HK-2 (cell line): ENCODE measurements at regions not wholly inside any gene's neighbourhood (a gene's known extent, or its start where the extent isn't known, plus 50 kb on each side); places are given as distances from the start of the nearest gene placed in this dataset.

Experiments
- DNase-seq: peaks from one replicate; pipeline ENCODE4 v3.0.0-alpha.2; 2018; ENCODE audit not compliant: unreplicated experiment

DNA sequence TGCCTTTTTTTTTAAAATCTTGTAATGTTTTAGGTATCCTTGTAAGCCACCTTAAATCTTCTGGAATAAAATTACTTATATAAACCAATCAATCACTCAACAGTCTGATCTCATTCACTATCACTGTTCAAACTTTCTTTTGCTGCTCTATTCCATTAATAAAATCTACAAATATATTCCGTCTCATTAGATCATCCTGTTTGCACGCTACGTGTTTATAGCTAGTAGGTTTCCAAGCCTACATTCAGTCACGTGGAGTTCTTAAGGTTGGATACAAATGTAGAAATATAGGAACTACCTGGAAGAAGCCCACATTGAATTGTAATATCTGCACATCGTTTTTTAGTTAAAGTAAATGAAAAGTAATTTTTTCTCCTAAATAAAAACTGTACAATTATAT, 274.8 kb upstream of the CNTN4 start:
- DNase-seq: no peak

DNA sequence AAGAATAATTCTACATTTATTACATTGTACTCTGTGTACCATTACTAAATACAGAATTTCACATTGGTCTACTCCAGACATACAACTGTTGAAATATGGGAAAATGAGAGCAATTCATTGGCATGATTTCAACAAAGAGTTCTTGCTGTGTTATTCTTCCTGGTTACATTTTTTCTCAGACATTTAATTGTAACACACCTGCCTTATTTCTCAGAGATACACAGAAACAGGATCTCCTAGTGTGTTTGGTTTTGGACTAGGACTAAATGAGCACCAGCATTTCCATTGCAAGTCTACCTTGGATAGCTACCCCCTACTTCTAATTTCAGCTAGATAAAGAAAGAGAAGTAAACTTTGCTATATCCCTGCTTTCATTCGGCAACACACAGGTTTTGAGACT, 274.3 kb upstream of the CNTN4 start:
- no peak for DNase-seq

DNA sequence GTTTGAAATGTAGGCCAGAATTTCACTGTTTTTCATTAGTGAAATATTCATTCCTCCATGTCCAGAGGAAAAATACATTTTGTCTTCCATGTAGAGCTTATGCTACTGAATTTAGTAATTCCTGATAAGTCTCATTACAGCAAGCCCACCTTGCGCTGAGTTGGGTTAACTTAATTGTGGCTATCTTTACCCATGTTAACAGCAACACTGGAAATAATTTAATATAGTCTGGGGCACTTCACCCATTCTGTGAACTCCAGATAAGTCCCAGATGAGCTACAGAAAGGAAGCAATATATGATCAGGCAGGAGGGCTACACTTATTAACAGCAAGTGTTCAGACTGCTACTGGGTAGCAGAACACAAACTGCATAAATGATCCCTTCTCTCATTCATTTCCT, 270.1 kb upstream of the CNTN4 start:
- DNase-seq: no peak

DNA sequence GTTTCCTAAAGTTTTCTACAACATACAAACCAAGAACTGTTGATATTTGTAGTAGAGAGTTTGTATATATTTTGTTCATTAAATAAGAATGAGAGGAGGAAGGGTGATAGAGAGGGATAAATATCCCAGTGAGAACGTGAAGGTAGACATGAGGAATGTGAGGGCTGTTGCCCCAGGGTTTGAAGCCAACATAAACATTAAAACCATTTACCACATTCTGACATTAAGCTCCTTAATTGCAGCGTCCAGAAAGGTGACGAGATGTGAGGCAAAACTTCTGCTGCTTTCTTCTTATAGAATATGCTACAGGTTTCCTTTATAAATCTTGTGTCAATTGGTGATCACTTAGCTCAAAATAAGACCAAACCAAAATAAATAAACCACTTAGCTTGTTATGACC, 267.8 kb upstream of the CNTN4 start:
- no peak for DNase-seq

DNA sequence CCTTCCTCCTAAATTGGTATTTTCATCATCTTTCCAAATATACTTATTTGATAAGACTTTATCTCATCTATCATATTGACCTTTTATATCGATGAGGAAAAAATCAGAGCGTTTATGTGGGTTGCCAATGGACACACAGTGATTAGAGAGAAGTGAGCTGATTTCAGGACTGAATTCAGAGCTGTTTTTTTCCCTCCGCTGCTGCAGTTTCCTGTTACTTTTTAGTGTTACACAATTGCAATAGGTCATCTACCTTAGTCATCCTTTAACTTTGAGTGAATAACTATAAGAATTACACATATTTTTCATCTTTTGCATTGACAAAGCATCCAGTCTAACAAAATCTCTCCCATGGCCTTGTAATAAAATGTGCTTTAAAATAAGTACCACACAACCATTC, 266.3 kb upstream of the CNTN4 start:
- no peak for DNase-seq

DNA sequence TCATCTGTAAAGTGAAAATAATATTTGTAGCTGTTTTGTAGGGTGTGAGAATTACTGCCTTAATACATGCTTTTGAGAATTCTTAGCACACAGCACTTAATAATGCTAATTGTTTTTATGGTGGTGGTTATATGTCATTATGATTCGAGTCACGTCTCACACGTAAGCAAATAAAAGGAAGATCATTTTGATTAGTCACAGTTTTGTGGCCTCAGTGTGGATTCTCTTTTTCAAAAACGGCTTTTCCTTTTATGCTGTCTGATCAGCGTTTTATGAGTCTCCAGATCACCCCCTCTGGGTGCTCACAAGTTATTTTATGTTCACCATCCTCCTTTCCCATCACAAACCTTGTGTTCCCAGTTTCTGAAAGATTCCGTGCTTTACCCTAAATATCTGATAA, 255.6 kb upstream of the CNTN4 start:
- DNase-seq: no peak

DNA sequence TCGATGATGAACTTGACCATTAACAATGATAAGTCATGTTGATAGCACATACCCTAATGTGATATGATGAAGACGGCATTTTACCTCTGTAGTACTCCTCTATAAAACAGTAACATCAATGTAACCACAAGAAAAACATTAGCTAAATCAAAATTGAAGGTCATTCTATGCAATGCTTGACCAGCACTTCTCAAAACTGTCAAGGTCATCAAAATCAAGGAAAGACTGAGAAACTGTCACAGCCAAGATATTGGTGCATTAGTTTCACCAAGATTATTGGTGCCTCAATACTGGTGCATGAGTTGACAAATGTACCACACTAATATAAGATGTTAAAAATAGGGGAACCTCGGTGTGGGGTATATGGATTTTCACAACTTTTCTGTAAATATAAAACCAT, 251.1 kb upstream of the CNTN4 start:
- DNase-seq: no peak

DNA sequence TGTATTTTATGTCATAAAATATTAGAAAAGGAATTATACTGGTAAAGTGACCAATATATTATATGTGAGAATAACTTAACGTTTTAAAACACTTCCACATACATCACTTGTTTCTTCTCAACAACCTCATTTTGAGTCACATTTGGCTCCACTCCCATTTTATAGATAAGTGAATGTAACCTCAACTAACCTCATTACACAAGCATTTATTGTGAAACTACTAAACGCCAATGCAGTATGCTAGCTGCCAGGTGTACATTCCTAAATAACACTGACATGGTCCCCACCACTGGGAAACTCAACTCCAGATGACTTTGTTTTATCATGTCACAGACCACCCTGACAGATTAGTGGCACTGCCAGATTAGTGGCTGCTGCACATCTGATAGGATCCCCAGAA, 249.7 kb upstream of the CNTN4 start:
- DNase-seq: no peak

DNA sequence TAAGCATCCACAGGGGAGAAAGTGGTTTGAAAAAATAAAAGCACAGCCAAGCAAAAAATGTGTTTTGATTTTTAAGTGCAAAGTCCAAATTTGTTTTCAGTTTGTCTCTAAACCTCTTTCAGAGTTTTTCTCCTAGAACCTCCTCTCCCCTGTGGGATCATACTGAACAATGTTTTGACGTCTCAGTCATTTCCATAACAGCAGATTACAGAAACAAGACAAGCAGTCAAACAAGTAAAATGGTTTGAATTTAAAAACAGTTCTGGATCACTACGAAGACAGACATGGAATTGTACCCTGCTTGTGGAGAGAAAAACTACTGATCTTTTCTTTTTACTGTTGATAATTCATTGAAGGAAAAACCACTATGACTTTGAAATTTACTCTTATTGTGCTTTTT, 245.7 kb upstream of the CNTN4 start:
- DNase-seq: no peak

DNA sequence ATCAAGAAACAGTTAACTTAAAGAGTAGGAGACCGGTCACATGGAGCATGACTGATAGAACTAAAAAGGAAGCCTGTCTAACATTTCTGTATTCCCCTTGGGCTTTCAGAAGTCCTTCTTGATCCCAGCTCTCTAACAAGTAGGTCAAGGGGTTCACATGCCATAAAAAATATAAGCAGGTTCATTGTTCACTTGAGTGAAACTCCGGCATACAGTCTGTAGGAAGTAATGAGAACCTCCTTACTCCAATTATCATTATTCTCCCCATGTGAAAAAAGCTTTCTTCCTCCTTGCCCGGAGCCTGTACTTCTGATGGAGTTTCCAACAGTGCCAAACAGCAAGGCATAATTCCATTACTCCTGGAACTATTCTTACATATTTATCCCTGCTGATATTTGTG, 242.8 kb upstream of the CNTN4 start:
- no peak for DNase-seq

DNA sequence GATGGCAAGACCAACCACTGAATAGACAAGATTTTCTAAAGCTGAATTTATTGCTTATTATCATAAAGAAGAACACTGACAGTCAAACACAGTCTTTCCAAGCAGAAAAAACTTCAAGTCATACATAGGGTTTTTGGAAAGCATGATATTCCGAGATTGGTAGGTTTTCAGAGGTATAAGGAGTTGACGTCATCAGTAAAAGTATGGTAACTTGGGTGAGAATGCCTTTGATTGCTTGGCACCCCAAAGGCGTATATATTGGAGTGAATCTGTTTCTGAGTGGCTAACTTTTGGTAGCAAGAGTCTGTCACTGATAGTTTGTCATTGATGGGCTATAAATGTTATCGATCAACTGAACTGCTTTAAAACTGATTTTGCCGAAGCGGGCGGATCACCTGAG, 227.9 kb upstream of the CNTN4 start:
- DNase-seq: no peak

DNA sequence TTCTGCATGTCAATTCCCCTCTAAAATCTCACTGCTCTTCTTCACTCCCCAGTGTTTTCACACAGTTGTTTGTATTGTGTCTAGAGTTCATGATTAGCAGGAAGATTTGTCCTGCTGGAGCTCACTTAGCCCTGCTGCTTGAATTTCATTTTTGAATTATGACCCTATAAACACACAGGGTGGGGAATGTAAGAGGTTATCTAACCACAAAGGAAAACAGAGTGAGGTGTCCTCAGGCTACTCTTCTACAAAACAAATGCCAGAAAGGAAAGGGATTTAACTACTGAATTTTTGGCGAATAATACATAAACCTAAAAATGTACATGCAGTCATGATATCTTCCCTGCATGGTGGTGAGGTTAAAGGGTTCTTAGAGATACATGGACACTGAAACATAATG, 215.1 kb upstream of the CNTN4 start:
- DNase-seq: no peak

DNA sequence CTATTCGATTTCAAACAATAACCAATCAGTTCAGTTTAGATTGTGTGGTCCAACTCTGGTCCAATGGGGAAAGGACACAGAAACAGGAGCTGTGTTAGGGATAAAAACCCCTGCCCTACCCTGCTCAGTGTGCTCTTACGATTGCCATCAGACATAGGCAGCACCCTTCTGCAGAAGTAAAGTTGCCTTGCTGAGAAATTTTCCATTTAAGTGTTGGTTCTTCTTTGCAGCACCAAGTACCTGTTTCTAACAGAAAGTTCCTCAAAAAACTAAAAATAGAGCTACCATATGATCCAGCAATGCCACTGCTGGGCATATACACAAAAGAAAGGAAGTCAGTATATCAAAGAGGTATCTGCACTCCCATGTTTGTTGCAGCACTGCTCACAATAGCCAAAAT, 206.2 kb upstream of the CNTN4 start:
- DNase-seq: no peak

DNA sequence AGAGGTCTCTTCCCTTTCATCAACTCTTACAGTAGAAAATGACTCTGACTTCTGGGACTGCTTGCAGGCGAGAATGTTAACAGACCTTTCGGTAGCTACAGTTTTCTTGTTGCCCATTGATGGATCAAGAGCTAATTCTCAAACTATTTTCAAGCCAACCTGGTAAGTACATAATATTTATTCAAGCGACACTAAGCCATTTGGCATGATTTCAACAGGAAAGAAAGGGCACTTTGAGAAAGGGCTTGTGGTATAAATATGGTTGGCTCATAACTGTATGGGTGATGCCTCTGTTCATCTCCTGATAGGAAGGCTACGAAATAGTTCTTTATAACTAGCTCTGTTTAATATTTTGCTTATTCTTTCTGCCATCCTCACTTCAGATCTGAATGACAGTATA, 196.2 kb upstream of the CNTN4 start:
- no peak for DNase-seq

DNA sequence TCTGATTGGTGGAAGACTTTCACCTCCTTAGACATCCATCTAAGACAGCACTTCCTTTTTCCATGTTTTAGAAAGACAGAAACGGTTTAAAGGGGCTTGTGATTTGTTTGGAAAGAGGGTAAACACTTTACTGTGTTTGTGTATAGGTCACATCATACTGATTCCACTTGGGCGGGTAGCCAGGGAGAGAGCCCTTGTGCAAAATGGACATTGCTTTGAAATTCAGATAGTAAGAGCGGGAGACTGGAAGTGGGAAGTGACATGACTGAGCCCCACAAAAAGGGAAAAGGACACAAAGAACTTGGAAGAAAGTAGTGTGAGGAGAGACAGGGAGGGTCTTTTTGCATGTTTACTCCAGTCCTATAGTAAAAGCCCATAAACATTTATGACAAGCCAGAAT, 195.6 kb upstream of the CNTN4 start:
- DNase-seq: no peak

DNA sequence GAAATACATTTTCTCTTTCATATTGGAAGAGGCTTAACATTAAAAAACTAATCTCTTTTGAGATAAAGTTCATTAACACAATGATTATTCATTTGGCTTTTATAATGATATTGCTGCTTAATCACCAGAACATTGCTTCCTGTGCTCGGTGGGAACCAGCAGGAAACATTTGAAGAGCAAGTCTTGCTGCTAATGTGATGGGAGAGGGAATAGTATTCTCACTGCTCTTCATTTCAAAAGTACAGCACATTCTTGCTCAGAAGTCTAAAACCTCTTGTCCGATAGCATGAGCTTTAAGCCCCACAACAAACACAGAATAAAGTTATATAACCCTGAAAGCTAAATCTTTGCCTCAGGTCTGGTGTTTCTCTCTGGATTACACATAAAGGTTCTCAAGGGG, 190.8 kb upstream of the CNTN4 start:
- DNase-seq: no peak

DNA sequence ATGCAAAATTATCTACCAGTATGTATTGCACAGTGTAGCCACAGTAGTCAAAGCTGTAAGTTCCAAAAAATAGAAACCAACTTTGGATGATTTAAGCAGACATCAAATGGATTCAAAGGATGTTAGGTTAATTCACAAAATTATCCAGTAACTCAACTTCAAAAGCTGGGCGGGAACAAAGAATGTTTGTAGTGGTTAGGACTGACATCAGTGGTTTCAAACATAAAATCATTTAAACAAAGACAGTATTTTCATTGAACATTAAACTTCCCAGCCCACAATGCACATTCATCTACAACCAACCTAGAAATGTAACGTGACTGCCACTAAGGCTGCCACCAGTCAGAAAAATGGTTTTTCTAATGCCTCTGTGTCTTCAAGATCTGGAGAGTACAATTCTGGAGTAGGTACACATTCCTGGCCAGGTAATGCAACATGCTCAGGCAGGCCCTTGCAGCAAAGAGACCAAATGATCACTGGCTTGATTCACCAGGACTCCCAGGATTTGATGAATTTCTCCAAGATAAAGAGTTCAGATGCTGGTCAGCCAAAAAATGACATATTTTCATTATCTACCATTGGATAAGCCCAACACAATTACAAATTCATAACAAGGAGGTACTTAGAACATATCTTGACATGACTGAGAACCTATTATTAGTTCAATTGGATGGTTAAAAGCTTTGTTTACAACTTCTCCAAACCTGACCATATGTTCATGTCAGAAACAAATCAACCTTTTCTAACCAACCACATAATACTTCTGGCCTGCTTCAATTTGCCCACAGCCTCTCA, 189.8 kb upstream of the CNTN4 start:
- DNase-seq: no peak

DNA sequence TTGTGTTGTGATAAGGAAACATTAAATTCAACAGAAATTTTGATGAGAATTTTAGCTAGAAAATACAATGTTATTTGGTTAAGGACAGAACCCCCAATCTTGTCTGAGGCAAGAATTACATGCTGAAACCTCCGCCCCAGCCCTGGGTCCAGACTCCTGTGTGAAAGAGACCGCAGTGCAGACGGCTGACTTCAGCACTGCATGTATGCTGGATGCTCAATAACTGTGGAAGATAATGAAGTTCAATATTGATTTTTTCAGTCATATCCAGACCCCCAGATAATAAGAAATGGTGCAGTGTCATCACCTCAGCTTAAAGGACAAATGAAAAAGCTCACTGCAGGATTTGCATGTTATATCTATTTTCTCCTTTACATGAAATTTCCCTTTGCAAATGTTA, 188.3 kb upstream of the CNTN4 start:
- no peak for DNase-seq

DNA sequence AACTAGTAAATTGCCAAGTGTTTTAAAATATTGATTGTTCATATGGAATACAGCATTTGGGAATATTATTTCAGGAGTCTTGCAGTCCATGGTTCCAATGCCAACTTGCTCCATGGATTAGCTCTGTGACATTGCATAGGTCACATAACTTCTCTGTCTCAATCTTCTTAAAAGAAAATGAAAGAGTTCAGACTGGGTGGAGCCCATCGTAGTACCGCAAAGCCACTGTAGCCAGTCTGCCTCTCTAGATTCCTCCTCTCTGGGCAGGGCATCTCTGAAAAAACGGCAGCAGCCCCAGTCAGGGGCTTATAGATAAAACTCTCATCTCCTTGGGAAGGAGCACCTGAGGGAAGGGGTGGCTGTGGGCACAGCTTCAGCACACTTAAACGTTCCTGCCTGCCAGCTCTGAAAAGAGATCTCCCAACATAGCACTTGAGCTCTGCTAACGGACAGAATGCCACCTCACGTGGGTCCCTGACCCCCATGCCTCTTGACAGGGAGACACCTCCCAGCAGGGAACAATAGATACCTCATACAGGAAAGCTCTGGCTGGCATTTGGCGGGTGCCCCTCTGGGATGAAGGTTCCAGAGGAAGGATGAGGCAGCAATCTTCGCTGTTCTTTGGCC, 168.8 kb upstream of the CNTN4 start:
- DNase-seq: no peak

DNA sequence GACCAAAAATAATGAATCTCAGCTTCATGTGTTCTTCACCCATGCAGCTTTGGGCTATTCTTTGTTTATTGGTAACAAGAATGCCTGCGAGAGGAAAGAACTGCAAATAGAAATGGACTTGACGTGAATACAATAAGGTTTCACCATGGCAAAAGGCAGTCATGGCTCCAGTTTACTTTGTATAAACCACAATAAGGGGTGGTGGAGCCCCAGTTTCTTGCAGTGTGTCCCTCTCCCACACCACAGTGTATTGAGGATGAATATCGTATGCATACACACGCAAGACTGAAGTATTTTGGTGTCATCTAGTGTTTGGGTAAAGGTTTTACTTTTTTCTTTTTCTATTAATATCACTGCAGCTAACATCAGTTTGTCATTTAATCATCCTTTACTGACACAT, 159.7 kb upstream of the CNTN4 start:
- DNase-seq: no peak

DNA sequence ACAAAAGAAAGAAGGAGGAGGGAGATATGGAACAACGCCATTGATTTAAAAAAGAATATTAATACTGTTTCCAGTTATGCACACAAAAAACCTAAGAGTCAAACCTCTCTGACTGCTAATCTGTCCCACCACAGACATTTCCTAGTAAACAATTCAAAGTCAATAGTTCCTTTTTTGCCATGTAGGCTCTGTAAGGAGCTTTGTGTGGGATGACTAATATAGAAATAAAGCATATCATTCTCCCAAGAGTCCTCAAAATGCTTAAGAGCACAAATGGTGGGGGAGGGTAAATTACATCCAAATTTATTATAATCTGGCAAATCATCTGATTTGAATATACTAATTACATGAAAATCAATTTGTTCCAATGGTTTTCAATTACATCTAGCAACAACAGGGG, 155.9 kb upstream of the CNTN4 start:
- DNase-seq: no peak

DNA sequence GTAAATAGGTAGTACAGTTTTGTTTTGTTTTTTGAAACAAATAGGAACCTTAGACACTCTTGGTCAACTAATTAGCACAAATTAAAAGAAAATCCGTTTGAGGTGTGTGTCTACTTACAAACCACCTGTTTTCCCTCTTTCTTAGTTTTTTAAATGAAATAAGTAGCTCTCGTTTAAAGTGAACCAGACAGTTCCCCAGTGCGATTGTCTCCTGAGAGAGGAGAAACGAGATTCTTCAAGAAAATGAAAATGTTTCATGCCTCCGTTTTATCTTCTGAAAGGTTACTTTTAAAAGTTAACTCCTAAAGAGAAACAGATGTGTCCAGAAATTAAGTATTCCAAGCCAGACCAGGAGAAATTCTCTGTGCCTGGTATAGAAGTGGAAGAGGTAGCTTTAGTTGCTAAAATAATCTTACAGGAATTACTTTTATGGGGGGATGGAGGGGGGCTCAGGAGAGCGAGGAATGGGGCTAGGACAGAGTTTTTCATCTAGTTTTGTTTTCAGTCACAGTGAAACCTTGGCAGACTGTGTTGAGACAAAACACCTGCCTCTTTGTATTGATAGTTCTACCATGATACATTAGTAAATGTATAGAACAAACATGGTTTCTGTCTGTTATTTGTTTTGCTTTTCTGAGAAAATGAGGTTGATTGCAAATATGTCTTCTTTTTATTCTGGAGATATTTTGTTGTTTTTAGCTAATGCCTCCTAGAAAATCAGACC, 155.1 kb upstream of the CNTN4 start:
- DNase-seq: no peak

DNA sequence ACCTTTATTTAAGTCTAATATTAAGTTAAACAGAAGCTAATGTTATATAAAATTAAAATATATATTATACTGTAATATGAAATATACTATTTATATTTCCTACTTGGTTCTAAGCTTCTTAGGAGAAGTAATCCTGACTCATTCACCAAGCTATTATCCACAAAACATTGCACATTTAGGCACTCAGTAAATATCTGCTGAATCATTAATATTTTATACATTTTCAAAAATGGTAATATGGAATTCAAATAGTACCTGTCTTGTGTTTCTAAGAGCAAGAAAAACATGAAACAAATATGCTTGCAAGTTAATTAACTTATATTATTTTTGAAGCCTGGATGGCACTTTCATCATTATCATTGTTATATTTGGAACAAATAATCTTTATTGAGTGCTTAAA, 153.0 kb upstream of the CNTN4 start:
- no peak for DNase-seq
